Astrocyte of the cerebellum (primary cell): ENCODE measurements at regions not wholly inside any gene's neighbourhood (a gene's known extent, or its start where the extent isn't known, plus 50 kb on each side); places are given as distances from the start of the nearest gene placed in this dataset.

Experiments used
- DNase-seq: peaks from one replicate; pipeline ENCODE4 v3.0.0-alpha.2; 2011; ENCODE audit warnings: low read depth
- H3K4me3 ChIP-seq: 2 replicates; pipeline ENCODE4 v1.5.1; 2011; ENCODE audit warnings: mild to moderate bottlenecking, low read depth, low read length, moderate library complexity
- in situ Hi-C: cut with HindIII; loops from 2 replicates; pipeline ENCODE4 v1.10.0; 2017; ENCODE audit warnings: low sequenced_read_pairs
- TF ChIP-seq, protein P1 (sequence below): IDR thresholded peaks from 2 replicates; pipeline ENCODE4 v1.5.1; 2012; ENCODE audit warnings: low read length, low read depth, moderate library complexity, mild to moderate bottlenecking; ENCODE audit errors: missing control alignments

DNA sequence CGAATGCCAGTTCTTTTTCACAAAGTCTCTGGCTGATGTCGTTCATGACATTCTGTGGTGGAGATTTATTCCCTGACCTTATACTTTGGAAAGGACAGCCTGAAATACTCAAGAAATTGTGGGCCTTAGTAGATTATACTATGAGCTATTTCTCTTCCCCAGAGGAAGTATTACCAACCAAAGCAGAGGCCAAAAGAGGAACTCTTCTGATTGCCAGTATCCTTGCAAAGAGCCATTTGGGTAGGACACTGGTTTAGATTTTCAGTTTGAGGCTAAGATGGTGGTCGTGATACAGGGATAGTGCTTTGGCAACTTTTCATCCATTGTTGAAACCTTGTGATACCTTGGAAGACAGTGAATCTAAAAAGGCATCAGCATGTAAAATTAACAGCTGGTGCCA, 327.3 kb downstream of the HACE1 start:
- in situ Hi-C loops: no loop called here
- H3K4me3 ChIP-seq: no peak overlapping the region
- DNase-seq: no peak
- TF ChIP-seq, protein P1, sequence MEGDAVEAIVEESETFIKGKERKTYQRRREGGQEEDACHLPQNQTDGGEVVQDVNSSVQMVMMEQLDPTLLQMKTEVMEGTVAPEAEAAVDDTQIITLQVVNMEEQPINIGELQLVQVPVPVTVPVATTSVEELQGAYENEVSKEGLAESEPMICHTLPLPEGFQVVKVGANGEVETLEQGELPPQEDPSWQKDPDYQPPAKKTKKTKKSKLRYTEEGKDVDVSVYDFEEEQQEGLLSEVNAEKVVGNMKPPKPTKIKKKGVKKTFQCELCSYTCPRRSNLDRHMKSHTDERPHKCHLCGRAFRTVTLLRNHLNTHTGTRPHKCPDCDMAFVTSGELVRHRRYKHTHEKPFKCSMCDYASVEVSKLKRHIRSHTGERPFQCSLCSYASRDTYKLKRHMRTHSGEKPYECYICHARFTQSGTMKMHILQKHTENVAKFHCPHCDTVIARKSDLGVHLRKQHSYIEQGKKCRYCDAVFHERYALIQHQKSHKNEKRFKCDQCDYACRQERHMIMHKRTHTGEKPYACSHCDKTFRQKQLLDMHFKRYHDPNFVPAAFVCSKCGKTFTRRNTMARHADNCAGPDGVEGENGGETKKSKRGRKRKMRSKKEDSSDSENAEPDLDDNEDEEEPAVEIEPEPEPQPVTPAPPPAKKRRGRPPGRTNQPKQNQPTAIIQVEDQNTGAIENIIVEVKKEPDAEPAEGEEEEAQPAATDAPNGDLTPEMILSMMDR: no peak

DNA sequence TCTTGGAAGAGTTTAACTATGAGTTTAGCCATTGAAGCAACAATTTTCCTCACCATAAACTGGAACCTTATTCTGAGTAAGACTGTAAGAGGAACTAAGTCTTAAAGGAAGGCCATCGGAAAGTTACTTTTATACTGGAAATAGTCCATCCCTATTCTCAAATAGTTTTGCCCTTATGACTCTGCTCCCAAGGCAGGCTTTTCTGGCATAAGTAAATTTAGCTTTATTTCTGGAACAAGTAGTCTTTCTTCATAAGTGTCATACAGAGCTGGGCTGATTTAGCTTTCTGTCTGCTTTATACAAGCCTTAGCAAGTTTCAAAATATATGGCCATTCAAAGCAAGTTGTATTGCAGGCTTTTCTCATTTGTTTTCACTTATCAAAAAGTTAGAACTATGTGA, 328.1 kb downstream of the HACE1 start:
- TF ChIP-seq, protein P1: no peak
- DNase-seq: no peak

DNA sequence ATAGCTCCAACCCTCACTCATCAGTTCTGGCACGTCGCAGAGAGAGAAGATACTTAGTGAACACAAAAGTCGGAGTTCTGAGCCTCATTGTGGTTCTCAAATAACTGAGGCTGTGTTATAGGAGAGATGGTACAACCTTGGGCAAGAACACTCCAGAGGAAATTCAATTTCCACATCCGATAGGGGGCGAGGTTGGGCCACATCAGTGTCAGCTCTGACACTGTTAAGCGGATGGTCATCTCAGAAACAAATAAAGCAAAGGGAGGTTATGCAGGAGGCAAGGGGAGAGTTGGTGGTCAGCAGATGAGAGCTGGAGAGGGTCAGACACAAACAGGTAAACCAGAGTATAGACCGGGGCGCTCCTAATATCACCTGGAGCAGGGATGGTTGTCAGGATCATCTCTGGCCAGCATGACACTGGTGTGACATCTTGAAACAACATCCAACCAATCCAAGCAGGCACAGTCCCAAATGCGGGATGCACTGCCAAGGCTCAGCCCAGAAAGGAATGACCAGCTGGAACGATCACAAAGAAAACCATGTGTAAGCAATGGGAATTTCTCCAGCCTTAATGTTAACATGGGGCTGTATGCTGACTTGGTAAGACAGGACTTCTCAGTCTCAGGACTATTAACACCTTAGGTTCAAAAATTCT, 331.8 kb downstream of the HACE1 start:
- in situ Hi-C loops: no loop called here
- H3K4me3 ChIP-seq: no peak overlapping the region
- peak; percentile 26 for DNase-seq
- TF ChIP-seq, protein P1: peak; percentile 37

More for the DNA sequence above, 328.1 kb downstream of the HACE1 start:
- in situ Hi-C loops: no loop called here
- no peak overlapping the region for H3K4me3 ChIP-seq

DNA sequence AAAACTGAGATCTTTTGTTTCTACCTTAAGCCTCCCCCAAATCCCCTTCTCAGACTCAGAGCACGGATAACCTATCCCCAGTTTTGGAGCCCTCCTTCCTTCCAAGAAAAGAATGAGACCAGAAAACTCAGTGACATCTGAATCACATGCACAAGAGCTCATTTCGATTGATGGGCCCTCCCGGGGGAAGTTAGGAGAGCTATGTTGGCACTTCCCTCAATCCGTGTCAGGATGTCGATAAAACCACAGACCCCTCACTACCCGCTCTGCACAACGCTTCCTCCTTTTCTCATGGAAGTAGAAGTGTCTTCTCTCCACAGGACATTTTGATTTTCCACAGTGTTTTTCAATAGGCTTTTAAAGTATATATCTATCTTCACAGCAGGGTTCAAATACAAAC, 332.4 kb downstream of the HACE1 start:
- DNase-seq: no peak
- in situ Hi-C loops: no loop called here
- TF ChIP-seq, protein P1: no peak

DNA sequence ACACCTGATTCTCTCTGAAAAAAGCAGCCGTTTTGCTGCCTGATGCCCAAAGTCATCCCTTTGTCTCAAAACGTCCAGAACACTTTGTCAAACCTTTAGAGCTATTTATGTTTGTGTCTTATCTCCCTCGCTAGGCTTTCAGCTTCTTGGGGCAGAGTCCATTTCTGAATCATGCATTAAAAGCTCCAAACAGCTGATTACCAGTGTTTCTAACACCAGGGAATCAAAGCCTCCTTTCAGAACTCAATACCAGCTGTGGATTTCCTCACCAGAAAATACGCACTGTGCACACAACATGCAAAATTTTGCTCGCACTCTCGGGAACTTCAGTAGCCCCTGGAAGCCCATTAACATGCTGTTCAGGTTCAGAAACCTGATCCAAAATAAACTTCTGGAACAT, 333.3 kb downstream of the HACE1 start:
- in situ Hi-C loops: no loop called here
- no peak overlapping the region for H3K4me3 ChIP-seq
- TF ChIP-seq, protein P1: no peak
- no peak for DNase-seq

More for the DNA sequence above, 332.4 kb downstream of the HACE1 start:
- no peak overlapping the region for H3K4me3 ChIP-seq

DNA sequence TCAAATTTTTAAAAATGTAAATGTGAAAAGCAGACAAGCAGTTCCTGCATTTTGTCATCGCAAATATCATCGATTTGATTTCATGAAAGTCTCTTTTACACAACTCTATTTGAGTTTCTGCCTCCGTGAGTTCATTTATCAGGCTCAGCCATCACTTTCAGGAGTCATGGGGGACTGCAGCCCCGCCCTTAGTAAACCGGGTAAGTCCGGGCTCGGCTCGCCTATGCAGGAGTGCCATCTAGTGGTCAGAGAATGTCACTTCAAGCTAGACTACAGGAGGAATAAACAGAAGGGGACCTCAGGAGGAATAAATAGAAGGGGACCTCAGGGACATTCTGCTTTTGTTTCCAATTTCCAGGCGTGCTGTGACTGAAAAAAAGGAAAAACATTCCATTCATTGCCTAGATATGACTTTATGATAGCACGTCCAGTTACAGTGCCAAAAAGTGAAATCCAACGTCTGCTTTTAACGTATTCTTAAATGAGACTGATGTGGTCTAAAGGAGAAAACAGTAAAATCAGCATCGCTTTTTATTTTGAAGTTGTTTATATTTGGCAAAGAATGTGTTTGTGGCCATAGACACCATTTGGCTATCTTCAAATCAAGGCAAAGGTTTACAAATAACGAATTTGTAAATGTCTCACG, 333.9 kb downstream of the HACE1 start:
- H3K4me3 ChIP-seq: no peak overlapping the region
- in situ Hi-C loops: no loop called here
- peak; percentile 45 for DNase-seq
- TF ChIP-seq, protein P1: peak; percentile 97
